ENCODE measurements at regions not wholly inside any gene's neighbourhood (a gene's known extent, or its start where the extent isn't known, plus 50 kb on each side); places are given as distances from the start of the nearest gene placed in this dataset.

GRCh38 chr11:121928597-121929580 is 187.1 kb downstream of the BLID start:
- Histone ChIP-seq H3F3A (ENCODE audit: insufficient read depth, low read length, poor library complexity, severe bottlenecking) (peaks cover 3% of the 10 kb centered on the region), H3K36me3 (ENCODE audit: insufficient read depth, low read length) (no peaks in the 10 kb centered on the region), H3K79me2 (replicated peaks; ENCODE audit: insufficient read depth, low read length) (no peaks in the 10 kb centered on the region), H3K4me2 (ENCODE audit: low read length) (peak overlapping the region; percentile 84), H3K9ac (ENCODE audit: low read length) (peak overlapping the region; percentile 64), H3K4me3 (ENCODE audit: low read length) (peak overlapping the region; percentile 64), H3K9me2 (ENCODE audit: insufficient read depth, low read length) (no peaks in the 10 kb centered on the region), H2AFZ (ENCODE audit: low read depth, low read length) (peak overlapping the region; percentile 52), H3K27ac (ENCODE audit: low read length) (peak overlapping the region; percentile 92), H3K27me3 (ENCODE audit: insufficient read depth, low read depth, low read length) (no peaks in the 10 kb centered on the region), H4K20me1 (ENCODE audit: insufficient read depth) (no peaks in the 10 kb centered on the region), H3K9me3 (ENCODE audit: low read length) (no peaks in the 10 kb centered on the region)
- TF ChIP-seq SMC3 (conservative IDR thresholded peaks at IDR 0.05; ENCODE audit: poor library complexity): peak; percentile 28
- no peak for TF ChIP-seq TAF1 (IDR thresholded peaks at IDR 0.05; ENCODE audit: low read depth)

DNA sequence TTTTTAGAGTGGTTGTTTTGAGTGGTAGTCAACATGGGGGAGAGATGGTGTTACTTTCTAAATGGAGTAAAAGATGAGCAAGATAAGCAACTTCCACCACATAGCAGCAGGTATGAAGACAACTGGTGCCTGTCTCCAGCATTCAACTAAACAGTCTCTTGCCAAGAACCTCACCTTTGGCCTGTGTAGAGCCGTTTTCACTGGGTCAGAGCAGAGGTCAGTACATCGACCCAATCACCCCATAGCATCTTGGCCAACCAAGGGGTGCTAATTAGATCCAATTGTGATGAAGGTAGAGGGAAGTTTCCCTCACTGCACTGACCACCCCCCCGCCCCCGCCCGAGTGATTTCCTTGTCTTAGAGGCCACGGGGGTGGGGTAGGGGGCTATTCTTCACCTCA is 188.2 kb downstream of the BLID start:
- Histone ChIP-seq H3K79me2 (replicated peaks; ENCODE audit: insufficient read depth, low read length) (no peaks in the 10 kb centered on the region), H3F3A (ENCODE audit: insufficient read depth, low read length, poor library complexity, severe bottlenecking) (peaks cover 3% of the 10 kb centered on the region), H3K4me3 (ENCODE audit: low read length) (no peak overlapping the region), H3K9ac (ENCODE audit: low read length) (no peak overlapping the region), H4K20me1 (ENCODE audit: insufficient read depth) (no peaks in the 10 kb centered on the region), H3K27ac (ENCODE audit: low read length) (no peak overlapping the region), H3K4me2 (ENCODE audit: low read length) (no peak overlapping the region), H3K9me3 (ENCODE audit: low read length) (no peaks in the 10 kb centered on the region), H2AFZ (ENCODE audit: low read depth, low read length) (no peak overlapping the region), H3K27me3 (ENCODE audit: insufficient read depth, low read depth, low read length) (no peaks in the 10 kb centered on the region), H3K36me3 (ENCODE audit: insufficient read depth, low read length) (no peaks in the 10 kb centered on the region), H3K9me2 (ENCODE audit: insufficient read depth, low read length) (no peaks in the 10 kb centered on the region)
- no peak for TF ChIP-seq EP300 (conservative IDR thresholded peaks at IDR 0.05; ENCODE audit: poor library complexity, severe bottlenecking)
- TF ChIP-seq REST (IDR thresholded peaks at IDR 0.05; ENCODE audit: borderline replicate concordance): no peak
- no peak for TF ChIP-seq EZH2 (IDR thresholded peaks at IDR 0.05; ENCODE audit: borderline replicate concordance, insufficient read depth, low read length, poor library complexity, severe bottlenecking)
- TF ChIP-seq, protein P1, sequence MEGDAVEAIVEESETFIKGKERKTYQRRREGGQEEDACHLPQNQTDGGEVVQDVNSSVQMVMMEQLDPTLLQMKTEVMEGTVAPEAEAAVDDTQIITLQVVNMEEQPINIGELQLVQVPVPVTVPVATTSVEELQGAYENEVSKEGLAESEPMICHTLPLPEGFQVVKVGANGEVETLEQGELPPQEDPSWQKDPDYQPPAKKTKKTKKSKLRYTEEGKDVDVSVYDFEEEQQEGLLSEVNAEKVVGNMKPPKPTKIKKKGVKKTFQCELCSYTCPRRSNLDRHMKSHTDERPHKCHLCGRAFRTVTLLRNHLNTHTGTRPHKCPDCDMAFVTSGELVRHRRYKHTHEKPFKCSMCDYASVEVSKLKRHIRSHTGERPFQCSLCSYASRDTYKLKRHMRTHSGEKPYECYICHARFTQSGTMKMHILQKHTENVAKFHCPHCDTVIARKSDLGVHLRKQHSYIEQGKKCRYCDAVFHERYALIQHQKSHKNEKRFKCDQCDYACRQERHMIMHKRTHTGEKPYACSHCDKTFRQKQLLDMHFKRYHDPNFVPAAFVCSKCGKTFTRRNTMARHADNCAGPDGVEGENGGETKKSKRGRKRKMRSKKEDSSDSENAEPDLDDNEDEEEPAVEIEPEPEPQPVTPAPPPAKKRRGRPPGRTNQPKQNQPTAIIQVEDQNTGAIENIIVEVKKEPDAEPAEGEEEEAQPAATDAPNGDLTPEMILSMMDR (IDR thresholded peaks at IDR 0.05; ENCODE audit: poor library complexity, severe bottlenecking): no peak
- no peak for TF ChIP-seq MXI1 (conservative IDR thresholded peaks at IDR 0.05; ENCODE audit: poor library complexity, severe bottlenecking)
- no peak for TF ChIP-seq POLR2AphosphoS5 (IDR thresholded peaks at IDR 0.05)
- TF ChIP-seq RAD21 (conservative IDR thresholded peaks at IDR 0.05): no peak
- TF ChIP-seq TAF1 (IDR thresholded peaks at IDR 0.05; ENCODE audit: low read depth): no peak
- TF ChIP-seq SMC3 (conservative IDR thresholded peaks at IDR 0.05; ENCODE audit: poor library complexity): no peak

All from neural cell (in vitro differentiated cells).